K562 (cell line): ENCODE measurements at regions not wholly inside any gene's neighbourhood (a gene's known extent, or its start where the extent isn't known, plus 50 kb on each side); places are given as distances from the start of the nearest gene placed in this dataset.

Source experiments
- ATAC-seq: fragments of 200-7000 bp; cut with Tn5 transposase; 3 replicates; pipeline ENCODE4 v1.9.1; 2020; ENCODE audit warnings: moderate library complexity
- BruUV-seq: library from RNA; stranded (reverse); fragments of 400-500 nt; replicated peaks from 2 replicates; lab custom pipeline; 2021; lab: Mats Ljungman, UMichigan
- CTCF ChIA-PET: fragments of 300-600 bp; formaldehyde crosslinking; extraction: SDS; loops from one replicate; lab custom pipeline; 2021; ENCODE audit warnings: low intra/inter-chr PET ratio; lab: Yijun Ruan, JAX
- POLR2A ChIA-PET: fragments of 300-600, 350-650 bp; sonication (Branson Sonifier 250); formaldehyde crosslinking; extraction: SDS; loops from one replicate; lab custom pipeline; 2021; ENCODE audit warnings: antibody characterized with exemption, inconsistent platforms; lab: Yijun Ruan, JAX
- DNase-seq, 4 experiments: peaks; one replicate each; pipeline versions ENCODE4 v3.0.0 to v3.0.0-alpha.2; 2011 to 2018; ENCODE audit warnings: low spot score in 3 of 4, mixed read lengths in 3 of 4; ENCODE audit errors: extremely low read depth in 1 of 4
- FAIRE-seq: peaks from 2 replicates; lab custom pipeline; 2011; peaks lifted over from hg19 to GRCh38; lab: Jason Lieb, UNC
- H2AFZ ChIP-seq: 2 replicates; pipeline ENCODE4 v1.6.0; 2011; ENCODE audit warnings: low read depth, low read length, control low read depth, inconsistent platforms
- H3K27ac ChIP-seq: fragments of 200-600 bp; 3 replicates; pipeline ENCODE4 v1.8.0; 2011; ENCODE audit warnings: low read depth, mild to moderate bottlenecking, control low read depth, inconsistent platforms, low read length, moderate library complexity, mixed read lengths; ENCODE audit errors: extremely low read depth
- H3K27me3 ChIP-seq, 2 experiments: fragments of 300-600 bp in 1 of 2; 2 replicates in 1 of 2; 3 replicates in 1 of 2; pipeline versions ENCODE4 v1.6.0 to v1.8.0; 2011; ENCODE audit warnings: inconsistent platforms in 2 of 2, low read length in 2 of 2, mild to moderate bottlenecking in 1 of 2, mixed read lengths in 1 of 2, moderate library complexity in 1 of 2; ENCODE audit not compliant: control insufficient read depth in 2 of 2, insufficient read depth in 2 of 2
- H3K36me3 ChIP-seq: fragments of 300-600 bp; 3 replicates; pipeline ENCODE4 v1.8.0; 2011; ENCODE audit warnings: mild to moderate bottlenecking, low read length, inconsistent platforms; ENCODE audit not compliant: control insufficient read depth, insufficient read depth
- H3K4me1 ChIP-seq, 2 experiments: fragments of 200-600 bp in 1 of 2; replicated peaks in 1 of 2; 2 replicates in 1 of 2; 3 replicates in 1 of 2; pipeline versions ENCODE4 v1.5.1 to v1.8.0; 2011; ENCODE audit warnings: inconsistent platforms in 2 of 2, low read length in 2 of 2, mild to moderate bottlenecking in 1 of 2, mixed read lengths in 1 of 2, moderate library complexity in 1 of 2; ENCODE audit not compliant: control insufficient read depth in 2 of 2, insufficient read depth in 2 of 2
- H3K4me2 ChIP-seq: 2 replicates; pipeline ENCODE4 v1.6.1; 2011; ENCODE audit warnings: low read length, control low read depth, inconsistent platforms, mixed read lengths; ENCODE audit not compliant: insufficient read depth
- H3K4me3 ChIP-seq: fragments of 200-600 bp; sonication (generic), shearing (Covaris generic); 2 replicates; pipeline ENCODE4 v1.5.1; 2016; ENCODE audit warnings: control low read depth, inconsistent platforms
- H3K79me2 ChIP-seq: fragments of 200-600 bp; 3 replicates; pipeline ENCODE4 v1.8.0; 2011; ENCODE audit warnings: low read length, inconsistent platforms; ENCODE audit not compliant: control insufficient read depth, insufficient read depth
- H3K9ac ChIP-seq, 2 experiments: 2 replicates each; pipeline versions ENCODE4 v1.6.0 to v1.6.1; 2011; ENCODE audit warnings: low read depth in 2 of 2, low read length in 2 of 2, control low read depth in 1 of 2, inconsistent platforms in 1 of 2, mild to moderate bottlenecking in 1 of 2, mixed read lengths in 1 of 2; ENCODE audit not compliant: insufficient read depth in 1 of 2
- H3K9me1 ChIP-seq: one replicate; pipeline ENCODE4 v1.6.0; 2011; ENCODE audit warnings: inconsistent platforms, mild to moderate bottlenecking, low read length, moderate library complexity; ENCODE audit not compliant: control insufficient read depth, insufficient read depth
- H3K9me3 ChIP-seq: replicated peaks from 2 replicates; pipeline ENCODE4 v1.5.1; 2011; ENCODE audit warnings: low read depth, low read length, inconsistent platforms; ENCODE audit not compliant: control insufficient read depth, insufficient read depth
- H4K20me1 ChIP-seq: replicated peaks from 2 replicates; pipeline ENCODE4 v1.6.1; 2011; ENCODE audit warnings: low read length, inconsistent platforms, mixed read lengths; ENCODE audit not compliant: control insufficient read depth, insufficient read depth
- ADNP ChIP-seq: fragments of 200-800 bp; sonication (Bioruptor generic); IDR thresholded peaks from 2 replicates; pipeline ENCODE4 v1.6.1; 2016; ENCODE audit warnings: missing genetic modification characterization, missing compliant biosample characterization
- BRF1 ChIP-seq: IDR thresholded peaks from 3 replicates; pipeline ENCODE4 v1.6.1; 2011; ENCODE audit warnings: borderline replicate concordance, mild to moderate bottlenecking; ENCODE audit not compliant: insufficient read length; ENCODE audit errors: extremely low read depth
- CBFA2T3 ChIP-seq: fragments of 450-650 bp; IDR thresholded peaks from 2 replicates; pipeline ENCODE4 v1.6.1; 2017
- ETV5 ChIP-seq: sonication (generic); formaldehyde crosslinking; IDR thresholded peaks from 2 replicates; pipeline ENCODE4 v1.4.0; 2020; ENCODE audit warnings: low read depth, mild to moderate bottlenecking, missing genetic modification reagents
- EWSR1 ChIP-seq: fragments of 450-650 bp; IDR thresholded peaks from 2 replicates; pipeline ENCODE4 v1.6.1; 2018; ENCODE audit warnings: borderline replicate concordance, mild to moderate bottlenecking, low read depth, moderate library complexity; ENCODE audit not compliant: partially characterized antibody
- HNRNPL ChIP-seq: fragments of 200-400 bp; formaldehyde crosslinking; IDR thresholded peaks from 2 replicates; pipeline ENCODE4 v1.6.1; 2017; ENCODE audit warnings: low read depth, mild to moderate bottlenecking, low read length
- MED1 ChIP-seq: sonication (generic); formaldehyde crosslinking; IDR thresholded peaks from 2 replicates; pipeline ENCODE4 v1.8.1; 2023; ENCODE audit warnings: missing genetic modification reagents, borderline replicate concordance
- POLR2AphosphoS5 ChIP-seq: IDR thresholded peaks from 2 replicates; pipeline ENCODE4 v1.6.1; 2011; ENCODE audit warnings: mild to moderate bottlenecking, low read depth, low read length, moderate library complexity; ENCODE audit not compliant: control insufficient read depth, insufficient read depth
- SIRT6 ChIP-seq: IDR thresholded peaks from one replicate; pipeline ENCODE4 v1.6.1; 2012; ENCODE audit warnings: low read depth, mild to moderate bottlenecking, control low read depth, inconsistent platforms, low read length, moderate library complexity
- SMARCA5 ChIP-seq: fragments of 450-650 bp; IDR thresholded peaks from 2 replicates; pipeline ENCODE4 v1.6.1; 2016
- TCF7 ChIP-seq: sonication (generic); IDR thresholded peaks from 2 replicates; pipeline ENCODE4 v1.6.1; 2016; ENCODE audit warnings: antibody characterized with exemption, borderline replicate concordance
- ZBTB8A ChIP-seq: fragments of 450-650 bp; IDR thresholded peaks from 2 replicates; pipeline ENCODE4 v1.6.1; 2018; ENCODE audit warnings: mild to moderate bottlenecking, moderate library complexity; ENCODE audit not compliant: partially characterized antibody
- ZNF668 ChIP-seq: fragments of 250-450 bp; sonication (Bioruptor Pico); IDR thresholded peaks from 2 replicates; pipeline ENCODE4 v1.8.0; 2022; ENCODE audit warnings: mild to moderate bottlenecking, inconsistent platforms
- ZNF830 ChIP-seq: fragments of 250-450 bp; sonication (Bioruptor Pico); IDR thresholded peaks from 2 replicates; pipeline ENCODE4 v1.5.0; 2021; ENCODE audit warnings: mild to moderate bottlenecking
- WGBS: fragments of 100-300 bp; shearing (Covaris generic); methylation state at CpG from one replicate; pipeline ENCODE4 v1.1.6; 2016; ENCODE audit warnings: low coverage, mixed read lengths; ENCODE audit not compliant: insufficient coverage; ENCODE audit errors: missing lambda C conversion rate; 5-methylcytosine and 5-hydroxymethylcytosine counted together
- in situ Hi-C: fragments of 300-500 bp; cut with MboI; formaldehyde crosslinking; loops from 4 replicates; pipeline ENCODE4 v1.15.0; 2018; ENCODE audit warnings: inconsistent platforms, mixed read lengths
- intact Hi-C: fragments of 100-400 bp; cut with micrococcal nuclease; formaldehyde crosslinking; loops from 2 replicates; pipeline ENCODE4 v1.14.2; 2022
- TF ChIP-seq, protein P1 (sequence below): fragments of 250-450 bp; sonication (Bioruptor Pico); IDR thresholded peaks from 2 replicates; pipeline ENCODE4 v1.4.0; 2020; ENCODE audit warnings: mild to moderate bottlenecking
- TF ChIP-seq, protein P2 (sequence below): sonication (generic); formaldehyde crosslinking; IDR thresholded peaks from 2 replicates; pipeline ENCODE4 v1.8.1; 2023; ENCODE audit warnings: mild to moderate bottlenecking, missing genetic modification reagents
- TF ChIP-seq, protein P3 (sequence below), 2 experiments: fragments of 450-650 bp in 1 of 2; IDR thresholded peaks; 2 replicates each; pipeline ENCODE4 v1.6.1; 2011 to 2017; ENCODE audit warnings: low read depth in 2 of 2, antibody characterized with exemption in 1 of 2, borderline replicate concordance in 1 of 2, low read length in 1 of 2, mild to moderate bottlenecking in 1 of 2, mixed read lengths in 1 of 2; ENCODE audit not compliant: control insufficient read depth in 1 of 2

DNA sequence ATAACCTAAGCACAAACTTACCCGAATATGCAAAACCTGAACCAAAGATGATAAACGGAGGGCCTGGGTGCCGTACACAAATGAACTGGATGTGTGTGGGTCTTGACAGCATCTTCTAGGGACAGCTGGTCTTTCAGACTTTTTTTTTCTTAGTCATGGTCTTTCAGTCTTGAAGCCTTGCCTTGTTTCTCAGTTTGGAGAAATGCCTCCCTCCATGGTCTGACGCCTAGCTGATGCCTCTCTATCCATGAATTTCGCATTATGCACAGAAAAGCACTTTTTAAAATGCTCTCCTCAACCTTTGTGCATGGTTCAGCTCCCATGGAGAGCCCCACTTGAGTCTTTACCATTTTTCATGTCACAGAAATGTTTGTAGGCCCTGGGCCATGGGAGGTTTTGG lies 52.8 kb upstream of the LYRM9 start:
- intact Hi-C loops (no loop called here), in situ Hi-C loops (no loop called here)
- no peaks in the 10 kb centered on the region for H3K79me2 ChIP-seq
- H3K36me3 ChIP-seq, result no peaks in the 10 kb centered on the region
- H3K4me3 ChIP-seq, result no peak overlapping the region
- no peak for DNase-seq
- no peak for ATAC-seq
- no peak for FAIRE-seq
- H4K20me1 ChIP-seq, result no peaks in the 10 kb centered on the region
- H3K9me3 ChIP-seq, result no peaks in the 10 kb centered on the region
- H3K9me1 ChIP-seq, result no peaks in the 10 kb centered on the region
- H2AFZ ChIP-seq, result no peak overlapping the region
- ChIA-PET POLR2A (interaction anchor here (0.7 to 0.8 kb wide), 2 partner anchors 14 to 19 kb away, joined by 3 to 4 read pairs; no protein-coding TSS in a partner anchor), CTCF (no interaction called here)
- WGBS, result 71% methylated on average over 5 of the region's 5 CpGs
- H3K9ac ChIP-seq, result no peak overlapping the region
- H3K27me3 ChIP-seq, result no peaks in the 10 kb centered on the region
- no TSS peak for BruUV-seq
- no peak overlapping the region for H3K4me2 ChIP-seq
- no peak overlapping the region for H3K27ac ChIP-seq
- peaks cover 0 to 4% of the 10 kb centered on the region in 2 experiments; a peak in 2 of 5 replicates for H3K4me1 ChIP-seq
- no peak for TF ChIP-seq SIRT6
- no peak for TF ChIP-seq ZNF830 (CRISPR knock-in tag)
- no peak for TF ChIP-seq ZBTB8A
- TF ChIP-seq SMARCA5, result no peak
- no peak for TF ChIP-seq EWSR1
- TF ChIP-seq ADNP, result no peak
- TF ChIP-seq ETV5 (CRISPR knock-in tag), result no peak
- TF ChIP-seq, protein P1, sequence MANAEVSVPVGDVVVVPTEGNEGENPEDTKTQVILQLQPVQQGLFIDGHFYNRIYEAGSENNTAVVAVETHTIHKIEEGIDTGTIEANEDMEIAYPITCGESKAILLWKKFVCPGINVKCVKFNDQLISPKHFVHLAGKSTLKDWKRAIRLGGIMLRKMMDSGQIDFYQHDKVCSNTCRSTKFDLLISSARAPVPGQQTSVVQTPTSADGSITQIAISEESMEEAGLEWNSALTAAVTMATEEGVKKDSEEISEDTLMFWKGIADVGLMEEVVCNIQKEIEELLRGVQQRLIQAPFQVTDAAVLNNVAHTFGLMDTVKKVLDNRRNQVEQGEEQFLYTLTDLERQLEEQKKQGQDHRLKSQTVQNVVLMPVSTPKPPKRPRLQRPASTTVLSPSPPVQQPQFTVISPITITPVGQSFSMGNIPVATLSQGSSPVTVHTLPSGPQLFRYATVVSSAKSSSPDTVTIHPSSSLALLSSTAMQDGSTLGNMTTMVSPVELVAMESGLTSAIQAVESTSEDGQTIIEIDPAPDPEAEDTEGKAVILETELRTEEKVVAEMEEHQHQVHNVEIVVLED, result no peak
- no peak for TF ChIP-seq HNRNPL
- no peak for TF ChIP-seq CBFA2T3
- no peak for TF ChIP-seq POLR2AphosphoS5
- TF ChIP-seq, protein P2, sequence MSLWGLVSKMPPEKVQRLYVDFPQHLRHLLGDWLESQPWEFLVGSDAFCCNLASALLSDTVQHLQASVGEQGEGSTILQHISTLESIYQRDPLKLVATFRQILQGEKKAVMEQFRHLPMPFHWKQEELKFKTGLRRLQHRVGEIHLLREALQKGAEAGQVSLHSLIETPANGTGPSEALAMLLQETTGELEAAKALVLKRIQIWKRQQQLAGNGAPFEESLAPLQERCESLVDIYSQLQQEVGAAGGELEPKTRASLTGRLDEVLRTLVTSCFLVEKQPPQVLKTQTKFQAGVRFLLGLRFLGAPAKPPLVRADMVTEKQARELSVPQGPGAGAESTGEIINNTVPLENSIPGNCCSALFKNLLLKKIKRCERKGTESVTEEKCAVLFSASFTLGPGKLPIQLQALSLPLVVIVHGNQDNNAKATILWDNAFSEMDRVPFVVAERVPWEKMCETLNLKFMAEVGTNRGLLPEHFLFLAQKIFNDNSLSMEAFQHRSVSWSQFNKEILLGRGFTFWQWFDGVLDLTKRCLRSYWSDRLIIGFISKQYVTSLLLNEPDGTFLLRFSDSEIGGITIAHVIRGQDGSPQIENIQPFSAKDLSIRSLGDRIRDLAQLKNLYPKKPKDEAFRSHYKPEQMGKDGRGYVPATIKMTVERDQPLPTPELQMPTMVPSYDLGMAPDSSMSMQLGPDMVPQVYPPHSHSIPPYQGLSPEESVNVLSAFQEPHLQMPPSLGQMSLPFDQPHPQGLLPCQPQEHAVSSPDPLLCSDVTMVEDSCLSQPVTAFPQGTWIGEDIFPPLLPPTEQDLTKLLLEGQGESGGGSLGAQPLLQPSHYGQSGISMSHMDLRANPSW, result no peak
- TF ChIP-seq, protein P3, sequence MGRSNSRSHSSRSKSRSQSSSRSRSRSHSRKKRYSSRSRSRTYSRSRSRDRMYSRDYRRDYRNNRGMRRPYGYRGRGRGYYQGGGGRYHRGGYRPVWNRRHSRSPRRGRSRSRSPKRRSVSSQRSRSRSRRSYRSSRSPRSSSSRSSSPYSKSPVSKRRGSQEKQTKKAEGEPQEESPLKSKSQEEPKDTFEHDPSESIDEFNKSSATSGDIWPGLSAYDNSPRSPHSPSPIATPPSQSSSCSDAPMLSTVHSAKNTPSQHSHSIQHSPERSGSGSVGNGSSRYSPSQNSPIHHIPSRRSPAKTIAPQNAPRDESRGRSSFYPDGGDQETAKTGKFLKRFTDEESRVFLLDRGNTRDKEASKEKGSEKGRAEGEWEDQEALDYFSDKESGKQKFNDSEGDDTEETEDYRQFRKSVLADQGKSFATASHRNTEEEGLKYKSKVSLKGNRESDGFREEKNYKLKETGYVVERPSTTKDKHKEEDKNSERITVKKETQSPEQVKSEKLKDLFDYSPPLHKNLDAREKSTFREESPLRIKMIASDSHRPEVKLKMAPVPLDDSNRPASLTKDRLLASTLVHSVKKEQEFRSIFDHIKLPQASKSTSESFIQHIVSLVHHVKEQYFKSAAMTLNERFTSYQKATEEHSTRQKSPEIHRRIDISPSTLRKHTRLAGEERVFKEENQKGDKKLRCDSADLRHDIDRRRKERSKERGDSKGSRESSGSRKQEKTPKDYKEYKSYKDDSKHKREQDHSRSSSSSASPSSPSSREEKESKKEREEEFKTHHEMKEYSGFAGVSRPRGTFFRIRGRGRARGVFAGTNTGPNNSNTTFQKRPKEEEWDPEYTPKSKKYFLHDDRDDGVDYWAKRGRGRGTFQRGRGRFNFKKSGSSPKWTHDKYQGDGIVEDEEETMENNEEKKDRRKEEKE (IDR thresholded peaks at IDR 0.05; ENCODE audit: borderline replicate concordance in 1 of 2, control insufficient read depth in 1 of 2, low read depth in 2 of 2, low read length in 1 of 2), result no peak
- no peak for TF ChIP-seq MED1 (CRISPR knock-in tag)
- TF ChIP-seq ZNF668 (CRISPR knock-in tag), result no peak
- no peak for TF ChIP-seq BRF1
- no peak for TF ChIP-seq TCF7
